KMS-11 (cell line): ENCODE measurements at regions not wholly inside any gene's neighbourhood (a gene's known extent, or its start where the extent isn't known, plus 50 kb on each side); places are given as distances from the start of the nearest gene placed in this dataset.

ENCODE experiments used
- H2AFZ ChIP-seq: fragments of 200-600 bp; sonication (generic); 2 replicates; pipeline ENCODE4 v1.6.1; 2016; ENCODE audit warnings: antibody characterized with exemption, mixed run types, low read depth
- H3K27ac ChIP-seq: fragments of 200-600 bp; sonication (generic); 2 replicates; pipeline ENCODE4 v1.6.1; 2016; ENCODE audit warnings: mild to moderate bottlenecking, mixed run types
- H3K27me3 ChIP-seq: fragments of 200-600 bp; sonication (generic); 2 replicates; pipeline ENCODE4 v1.6.1; 2017; ENCODE audit warnings: mild to moderate bottlenecking, low read depth, mixed run types, moderate library complexity; ENCODE audit not compliant: insufficient read depth
- H3K36me3 ChIP-seq: fragments of 200-600 bp; sonication (generic); 2 replicates; pipeline ENCODE4 v1.6.1; 2017; ENCODE audit warnings: mild to moderate bottlenecking, mixed run types; ENCODE audit not compliant: insufficient read depth
- H3K4me1 ChIP-seq: fragments of 200-600 bp; sonication (generic); 2 replicates; pipeline ENCODE4 v1.6.1; 2016; ENCODE audit warnings: mild to moderate bottlenecking, low read depth, mixed run types; ENCODE audit not compliant: poor library complexity, severe bottlenecking
- H3K4me2 ChIP-seq: fragments of 200-600 bp; sonication (generic); 2 replicates; pipeline ENCODE4 v1.7.0; 2016; ENCODE audit warnings: mild to moderate bottlenecking, mixed run types
- H3K4me3 ChIP-seq: fragments of 200-600 bp; sonication (generic); IDR thresholded peaks from 2 replicates; pipeline ENCODE4 v1.6.1; 2017; ENCODE audit warnings: low read depth, low read length, mixed read lengths; ENCODE audit not compliant: insufficient read depth
- H3K79me2 ChIP-seq: fragments of 200-600 bp; sonication (generic); 2 replicates; pipeline ENCODE4 v1.6.1; 2016; ENCODE audit warnings: low read depth, mixed run types; ENCODE audit not compliant: insufficient read depth
- H3K9ac ChIP-seq: fragments of 200-600 bp; sonication (generic); 2 replicates; pipeline ENCODE4 v1.6.1; 2016; ENCODE audit warnings: mild to moderate bottlenecking, mixed run types
- H4K20me1 ChIP-seq: fragments of 200-600 bp; sonication (generic); 2 replicates; pipeline ENCODE4 v1.6.1; 2016; ENCODE audit warnings: mild to moderate bottlenecking, mixed run types; ENCODE audit not compliant: insufficient read depth
- TF ChIP-seq, protein P1 (sequence below): fragments of 200-600 bp; sonication (generic); conservative IDR thresholded peaks from 2 replicates; pipeline ENCODE4 v1.6.1; 2017; ENCODE audit warnings: low read depth, mild to moderate bottlenecking, antibody characterized with exemption, low read length, moderate library complexity, mixed read lengths

DNA sequence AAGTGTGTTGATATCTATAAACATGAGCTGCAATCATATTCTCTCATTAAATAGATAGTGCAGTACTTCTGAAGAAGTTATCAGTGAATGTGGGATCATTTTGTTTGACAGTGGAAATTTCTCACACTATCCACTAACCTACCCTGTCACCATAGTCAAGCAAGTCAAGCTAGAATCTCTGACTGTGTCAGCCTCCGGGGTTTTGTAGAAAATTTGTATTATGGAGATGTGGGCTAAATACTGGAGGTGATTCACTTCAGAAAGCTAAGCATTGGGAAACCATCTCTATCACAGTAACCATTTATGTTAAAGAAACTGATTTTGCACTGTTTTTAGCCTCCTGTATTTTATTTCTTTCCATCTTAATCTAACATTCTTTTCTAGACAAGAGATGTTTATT, 126.6 kb upstream of the CREB1 start:
- no peaks in the 10 kb centered on the region for H3K79me2 ChIP-seq
- no peaks in the 10 kb centered on the region for H3K4me1 ChIP-seq
- no peak overlapping the region for H2AFZ ChIP-seq
- H4K20me1 ChIP-seq, result no peaks in the 10 kb centered on the region
- no peaks in the 10 kb centered on the region for H3K27me3 ChIP-seq
- no peak overlapping the region for H3K4me3 ChIP-seq
- no peak overlapping the region for H3K9ac ChIP-seq
- TF ChIP-seq, protein P1, sequence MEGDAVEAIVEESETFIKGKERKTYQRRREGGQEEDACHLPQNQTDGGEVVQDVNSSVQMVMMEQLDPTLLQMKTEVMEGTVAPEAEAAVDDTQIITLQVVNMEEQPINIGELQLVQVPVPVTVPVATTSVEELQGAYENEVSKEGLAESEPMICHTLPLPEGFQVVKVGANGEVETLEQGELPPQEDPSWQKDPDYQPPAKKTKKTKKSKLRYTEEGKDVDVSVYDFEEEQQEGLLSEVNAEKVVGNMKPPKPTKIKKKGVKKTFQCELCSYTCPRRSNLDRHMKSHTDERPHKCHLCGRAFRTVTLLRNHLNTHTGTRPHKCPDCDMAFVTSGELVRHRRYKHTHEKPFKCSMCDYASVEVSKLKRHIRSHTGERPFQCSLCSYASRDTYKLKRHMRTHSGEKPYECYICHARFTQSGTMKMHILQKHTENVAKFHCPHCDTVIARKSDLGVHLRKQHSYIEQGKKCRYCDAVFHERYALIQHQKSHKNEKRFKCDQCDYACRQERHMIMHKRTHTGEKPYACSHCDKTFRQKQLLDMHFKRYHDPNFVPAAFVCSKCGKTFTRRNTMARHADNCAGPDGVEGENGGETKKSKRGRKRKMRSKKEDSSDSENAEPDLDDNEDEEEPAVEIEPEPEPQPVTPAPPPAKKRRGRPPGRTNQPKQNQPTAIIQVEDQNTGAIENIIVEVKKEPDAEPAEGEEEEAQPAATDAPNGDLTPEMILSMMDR, result no peak
- no peak overlapping the region for H3K4me2 ChIP-seq
- no peak overlapping the region for H3K27ac ChIP-seq
- H3K36me3 ChIP-seq, result no peaks in the 10 kb centered on the region

DNA sequence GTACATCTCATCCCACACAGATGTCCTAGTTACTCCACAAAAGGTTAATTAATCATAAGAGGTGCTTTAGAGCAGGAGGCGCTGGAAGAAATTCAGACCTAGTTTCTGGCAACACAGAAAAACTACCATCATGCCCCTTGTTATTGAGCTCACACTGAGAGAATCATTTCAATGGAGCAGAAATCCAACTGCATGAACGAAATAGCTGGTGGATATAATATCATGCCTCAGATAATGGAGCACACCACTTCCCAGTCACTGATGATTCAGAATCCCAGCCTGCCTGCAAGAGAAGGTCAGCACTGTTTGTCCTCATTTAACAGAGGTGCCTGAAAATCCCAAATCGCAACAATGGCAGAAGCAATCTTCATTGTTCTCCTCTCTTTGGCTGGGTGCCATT, 125.8 kb upstream of the CREB1 start:
- Histone ChIP-seq H2AFZ (no peak overlapping the region), H3K4me1 (no peaks in the 10 kb centered on the region), H3K79me2 (no peaks in the 10 kb centered on the region), H3K27ac (no peak overlapping the region), H3K4me2 (no peak overlapping the region), H3K4me3 (no peak overlapping the region), H3K27me3 (no peaks in the 10 kb centered on the region), H4K20me1 (no peaks in the 10 kb centered on the region), H3K9ac (no peak overlapping the region), H3K36me3 (no peaks in the 10 kb centered on the region)
- TF ChIP-seq, protein P1, result no peak

DNA sequence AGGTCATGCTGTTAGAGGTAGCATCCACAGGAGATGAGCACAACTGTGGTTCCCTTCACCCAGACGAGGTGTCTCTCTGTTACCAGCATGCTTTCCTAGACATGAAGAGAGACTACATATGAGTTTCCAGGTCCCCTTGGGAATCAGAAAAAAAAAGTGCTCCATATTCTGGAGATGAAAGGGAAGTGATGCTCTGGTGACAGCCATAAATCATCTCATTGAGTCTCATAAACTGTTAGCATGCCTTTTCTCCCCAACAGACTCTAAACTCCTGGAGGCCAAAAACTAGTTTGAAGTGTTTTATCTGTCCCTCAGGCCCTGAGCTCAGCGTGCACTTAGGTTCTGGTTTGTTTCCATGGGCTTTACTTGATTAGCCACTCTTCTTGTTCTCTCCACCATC, 124.6 kb upstream of the CREB1 start:
- no peaks in the 10 kb centered on the region for H3K27me3 ChIP-seq
- no peak overlapping the region for H3K27ac ChIP-seq
- H3K9ac ChIP-seq, result no peak overlapping the region
- H3K4me3 ChIP-seq, result no peak overlapping the region
- no peak overlapping the region for H2AFZ ChIP-seq
- no peaks in the 10 kb centered on the region for H3K79me2 ChIP-seq
- no peaks in the 10 kb centered on the region for H3K4me1 ChIP-seq
- H4K20me1 ChIP-seq, result no peaks in the 10 kb centered on the region
- H3K36me3 ChIP-seq, result no peaks in the 10 kb centered on the region
- TF ChIP-seq, protein P1, result no peak
- no peak overlapping the region for H3K4me2 ChIP-seq

DNA sequence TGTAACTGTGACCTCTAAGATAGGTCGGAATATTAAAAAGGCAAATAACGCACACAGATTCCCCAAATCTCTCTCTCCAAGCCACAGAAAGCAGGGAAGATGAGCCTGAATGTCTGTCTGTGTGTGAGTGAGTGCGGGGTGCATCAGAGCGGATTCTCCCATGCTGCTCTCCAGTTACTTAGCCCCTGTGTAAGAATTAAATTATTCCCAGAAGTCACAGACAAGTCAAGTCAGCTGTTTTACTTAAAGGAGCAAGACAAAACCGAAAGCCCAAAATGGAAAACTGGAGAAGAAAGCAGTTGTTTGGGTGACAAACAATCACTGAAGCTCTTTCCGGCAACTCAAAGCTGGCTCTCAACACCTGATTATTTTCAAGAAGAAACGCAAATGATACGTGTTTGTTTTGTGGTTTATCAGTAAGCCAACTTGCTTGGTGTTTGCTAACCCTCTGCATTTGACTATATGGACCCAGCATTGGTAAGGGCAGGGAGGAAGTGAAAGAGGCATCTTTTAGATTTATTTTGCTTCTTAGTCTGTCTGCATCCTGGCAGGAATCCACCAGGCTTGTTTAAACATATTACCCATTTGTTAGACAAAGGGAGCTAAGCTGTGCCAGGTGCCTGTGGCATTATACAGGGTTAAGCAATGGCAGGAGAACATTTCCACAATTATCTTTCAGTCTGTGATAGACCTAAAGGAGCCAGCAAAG, 121.5 kb upstream of the CREB1 start:
- H4K20me1 ChIP-seq, result no peaks in the 10 kb centered on the region
- TF ChIP-seq, protein P1, result no peak
- no peaks in the 10 kb centered on the region for H3K4me1 ChIP-seq
- H3K4me3 ChIP-seq, result no peak overlapping the region
- H3K27me3 ChIP-seq, result no peaks in the 10 kb centered on the region
- H3K27ac ChIP-seq, result no peak overlapping the region
- no peak overlapping the region for H2AFZ ChIP-seq
- no peak overlapping the region for H3K4me2 ChIP-seq
- H3K79me2 ChIP-seq, result no peaks in the 10 kb centered on the region
- no peaks in the 10 kb centered on the region for H3K36me3 ChIP-seq
- H3K9ac ChIP-seq, result no peak overlapping the region
